ENCODE measurements at regions not wholly inside any gene's neighbourhood (a gene's known extent, or its start where the extent isn't known, plus 50 kb on each side); places are given as distances from the start of the nearest gene placed in this dataset.

- no peak for TF ChIP-seq CTCF (IDR thresholded peaks at IDR 0.05; ENCODE audit: low read depth, low read length)
- H3K4me3 ChIP-seq (ENCODE audit: low read depth, low read length), result no peak overlapping the region
Measured at GRCh38 chr11:131284041-131284440, 86.4 kb upstream of the NTM start.

- TF ChIP-seq CTCF (IDR thresholded peaks at IDR 0.05; ENCODE audit: low read depth, low read length), result no peak
- H3K4me3 ChIP-seq (ENCODE audit: low read depth, low read length), result no peak overlapping the region
Measured at GRCh38 chr11:131288521-131289091, 81.8 kb upstream of the NTM start.

GRCh38 chr11:131290185-131290584, 80.2 kb upstream of the NTM start:
- no peak overlapping the region for H3K4me3 ChIP-seq (ENCODE audit: low read depth, low read length)
- TF ChIP-seq CTCF (IDR thresholded peaks at IDR 0.05; ENCODE audit: low read depth, low read length), result no peak

- no peak overlapping the region for H3K4me3 ChIP-seq (ENCODE audit: low read depth, low read length)
- no peak for TF ChIP-seq CTCF (IDR thresholded peaks at IDR 0.05; ENCODE audit: low read depth, low read length)
Measured at GRCh38 chr11:131295986-131296385, 74.4 kb upstream of the NTM start.

- no peak for TF ChIP-seq CTCF (IDR thresholded peaks at IDR 0.05; ENCODE audit: low read depth, low read length)
- no peak overlapping the region for H3K4me3 ChIP-seq (ENCODE audit: low read depth, low read length)
Measured at GRCh38 chr11:131297441-131297840, 73.0 kb upstream of the NTM start.

- TF ChIP-seq CTCF (IDR thresholded peaks at IDR 0.05; ENCODE audit: low read depth, low read length), result no peak
- H3K4me3 ChIP-seq (ENCODE audit: low read depth, low read length), result no peak overlapping the region
Measured at GRCh38 chr11:131299598-131300438, 70.6 kb upstream of the NTM start.

GRCh38 chr11:131300439-131300717, 70.0 kb upstream of the NTM start:
- H3K4me3 ChIP-seq (ENCODE audit: low read depth, low read length), result no peak overlapping the region
- TF ChIP-seq CTCF (IDR thresholded peaks at IDR 0.05; ENCODE audit: low read depth, low read length), result no peak
